NCI-H1694 (cell line): ENCODE measurements at regions not wholly inside any gene's neighbourhood (a gene's known extent, or its start where the extent isn't known, plus 50 kb on each side); places are given as distances from the start of the nearest gene placed in this dataset.

Experiments
- DNase-seq: peaks from one replicate; lab custom pipeline; 2025; lab: John Stamatoyannopoulos, UW

DNA sequence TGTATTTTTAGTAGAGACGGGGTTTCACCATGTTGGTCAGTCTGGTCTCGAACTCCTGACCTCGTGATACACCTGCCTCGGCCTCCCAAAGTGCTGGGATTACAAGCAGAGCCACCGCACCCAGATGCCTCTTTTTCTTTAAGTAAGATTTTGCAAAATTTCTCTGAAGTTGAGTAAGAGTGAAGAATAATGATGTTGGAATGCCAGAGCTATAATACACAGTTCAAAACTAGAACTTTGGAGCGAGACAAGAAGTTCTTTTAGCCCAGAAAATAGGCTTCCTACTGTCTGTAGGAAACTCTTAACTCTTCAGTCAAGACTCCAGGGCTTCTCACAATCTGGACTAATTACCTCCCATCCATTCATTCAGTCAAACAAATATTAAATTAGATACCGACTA is 51.4 kb downstream of the MARCHF4 start:
- DNase-seq = no peak

DNA sequence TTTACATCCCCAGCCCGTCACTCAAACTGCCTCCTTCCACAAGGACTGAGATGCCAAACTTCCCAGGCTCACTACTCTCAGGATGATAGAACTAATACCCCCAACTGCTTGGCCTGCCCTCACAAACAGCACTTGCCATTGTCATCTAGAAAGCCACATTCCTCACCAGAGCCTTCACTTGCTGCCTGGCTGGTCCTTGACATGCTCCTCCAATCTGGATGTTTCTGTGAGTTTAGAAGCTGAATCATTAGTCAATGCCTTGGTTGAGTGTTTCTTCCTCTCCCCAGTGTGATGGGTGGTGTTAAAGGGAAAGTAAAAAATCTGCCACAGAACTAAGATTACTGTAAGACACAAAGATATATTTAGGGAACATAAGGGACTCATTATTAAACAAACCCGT is 52.5 kb downstream of the MARCHF4 start:
- DNase-seq = no peak

GRCh38 chr2:216318521-216318874 is 53.8 kb downstream of the MARCHF4 start:
- no peak for DNase-seq

DNA sequence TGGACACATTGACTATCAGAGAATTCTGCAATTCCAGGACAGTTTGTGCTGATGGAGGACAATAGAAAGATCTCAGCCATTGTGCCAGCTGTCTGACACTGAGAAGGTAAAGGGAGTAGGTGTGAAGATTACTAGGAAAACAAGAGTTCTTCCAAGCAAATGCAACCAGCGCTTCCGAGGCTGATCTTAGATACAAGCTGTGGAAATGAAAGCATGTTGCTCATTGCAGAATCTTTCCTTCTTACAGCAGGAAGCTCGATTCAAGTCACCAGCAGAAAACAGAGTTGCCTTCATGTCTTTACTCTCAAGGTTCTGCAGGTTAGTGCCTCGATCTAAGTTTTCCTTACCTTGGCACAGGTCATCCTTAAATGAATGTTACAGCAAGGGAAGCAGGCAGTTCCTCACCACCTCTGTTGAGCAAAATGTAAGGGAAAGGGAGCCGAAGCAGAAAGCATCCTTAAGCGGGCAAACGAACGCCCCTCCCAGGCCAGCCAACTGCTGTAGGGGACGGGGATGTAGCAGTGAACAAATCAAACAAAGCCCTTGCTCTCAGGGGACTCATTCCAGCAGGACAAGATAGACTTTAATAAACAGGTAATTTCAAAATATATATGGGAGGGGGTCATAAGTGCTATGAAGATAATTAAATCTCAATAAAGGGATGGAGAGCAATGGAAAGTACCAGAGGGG is 54.3 kb downstream of the MARCHF4 start:
- no peak for DNase-seq

- no peak for DNase-seq
Observed at GRCh38 chr2:216316743-216317142, 55.5 kb downstream of the MARCHF4 start.

- DNase-seq = no peak
Observed at GRCh38 chr2:216315802-216316603, 56.3 kb downstream of the MARCHF4 start.

DNA sequence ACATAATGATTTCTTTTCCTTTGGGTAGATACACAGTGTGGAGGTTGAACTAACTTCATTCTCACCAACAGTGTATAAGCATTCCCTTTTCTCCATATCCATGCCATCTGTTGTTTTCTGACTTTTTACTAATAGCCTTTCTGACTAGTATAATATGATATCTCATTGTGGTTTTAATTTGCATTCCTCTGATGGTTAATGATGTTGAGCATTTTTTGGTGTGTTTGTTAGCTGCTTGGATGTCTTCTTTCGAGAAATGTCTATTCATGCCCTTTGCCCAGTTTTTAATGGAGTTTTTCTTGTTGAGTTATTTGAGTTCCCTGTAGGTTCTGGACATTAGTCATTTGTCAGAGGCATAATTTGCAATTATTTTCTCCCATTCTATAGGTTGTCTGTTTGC is 59.8 kb downstream of the MARCHF4 start:
- peak; percentile 67 for DNase-seq

GRCh38 chr2:216308576-216308975 is 63.7 kb downstream of the MARCHF4 start:
- peak; percentile 82 for DNase-seq

DNA sequence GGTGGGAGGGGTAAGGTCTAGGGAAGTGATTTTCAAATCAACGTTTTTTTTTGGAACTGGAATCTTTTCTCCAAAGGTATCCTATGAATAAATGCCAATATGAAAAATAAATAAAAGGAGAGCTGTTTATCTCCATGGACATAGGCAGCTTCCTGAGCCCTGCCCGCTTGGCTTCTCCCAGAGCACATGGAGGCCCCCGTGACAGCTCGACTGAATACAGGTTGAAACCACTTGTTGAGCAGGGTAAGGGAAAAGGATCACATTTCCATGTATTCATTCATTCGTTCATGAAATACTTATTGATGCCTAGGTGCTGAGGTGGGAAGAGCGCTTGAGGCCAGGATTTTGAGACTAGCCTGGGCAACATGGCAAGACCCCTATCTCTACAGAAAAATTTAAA is 64.8 kb downstream of the MARCHF4 start:
- DNase-seq = no peak

GRCh38 chr2:216306868-216307267 is 65.4 kb downstream of the MARCHF4 start:
- DNase-seq = no peak

- no peak for DNase-seq
Observed at GRCh38 chr2:216305574-216305973, 66.7 kb downstream of the MARCHF4 start.

GRCh38 chr2:216302981-216303676 is 69.2 kb downstream of the MARCHF4 start:
- no peak for DNase-seq

- no peak for DNase-seq
Observed at GRCh38 chr2:216300906-216301305, 71.4 kb downstream of the MARCHF4 start.

DNA sequence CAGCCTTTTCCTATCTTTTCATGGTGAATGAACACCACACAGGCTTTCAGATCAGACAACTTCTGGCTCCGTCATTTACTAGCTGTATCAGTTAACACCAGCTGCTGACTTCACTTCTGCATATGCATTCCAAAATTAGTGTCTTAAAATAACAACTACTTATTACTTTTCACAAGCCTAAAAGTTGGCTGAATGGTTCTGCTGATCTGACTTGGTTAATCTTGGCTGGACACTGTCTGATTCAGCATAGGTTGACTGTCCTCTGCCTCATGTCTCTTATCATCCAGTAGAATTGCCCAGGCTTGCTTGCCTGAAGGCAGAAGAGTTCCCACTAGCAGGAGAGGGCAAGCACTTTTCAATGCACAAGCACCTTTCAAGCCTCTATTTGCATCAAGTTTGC is 72.7 kb downstream of the MARCHF4 start:
- no peak for DNase-seq

- DNase-seq = no peak
Observed at GRCh38 chr2:216298719-216299495, 73.4 kb downstream of the MARCHF4 start.

GRCh38 chr2:216296856-216297255 is 75.4 kb downstream of the MARCHF4 start:
- no peak for DNase-seq

- DNase-seq = no peak
Observed at GRCh38 chr2:216294305-216294704, 78.0 kb downstream of the MARCHF4 start.

GRCh38 chr2:216293883-216294282 is 78.4 kb downstream of the MARCHF4 start:
- DNase-seq = no peak

DNA sequence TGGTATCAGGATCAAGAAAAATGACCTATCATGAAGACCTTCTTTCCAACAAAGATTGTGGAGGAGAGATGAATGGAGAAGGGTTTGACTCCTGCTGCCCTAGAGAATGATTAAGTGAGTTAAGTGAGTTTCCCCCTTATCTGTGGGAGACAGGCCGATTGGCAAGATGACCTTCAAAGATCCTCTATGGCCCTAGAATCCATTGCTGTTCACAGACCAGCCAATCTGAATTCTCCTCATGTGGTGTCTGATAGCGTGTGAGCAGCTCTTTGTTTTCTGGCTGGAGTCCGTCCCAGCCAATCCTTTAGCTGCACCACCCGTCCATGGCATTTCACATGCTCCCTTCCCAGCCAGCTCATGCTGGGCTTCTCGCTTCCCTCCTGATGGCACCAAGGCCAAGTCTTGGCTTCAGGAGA is 79.4 kb downstream of the MARCHF4 start:
- DNase-seq = no peak

- no peak for DNase-seq
Observed at GRCh38 chr2:216292475-216292874, 79.8 kb downstream of the MARCHF4 start.

DNA sequence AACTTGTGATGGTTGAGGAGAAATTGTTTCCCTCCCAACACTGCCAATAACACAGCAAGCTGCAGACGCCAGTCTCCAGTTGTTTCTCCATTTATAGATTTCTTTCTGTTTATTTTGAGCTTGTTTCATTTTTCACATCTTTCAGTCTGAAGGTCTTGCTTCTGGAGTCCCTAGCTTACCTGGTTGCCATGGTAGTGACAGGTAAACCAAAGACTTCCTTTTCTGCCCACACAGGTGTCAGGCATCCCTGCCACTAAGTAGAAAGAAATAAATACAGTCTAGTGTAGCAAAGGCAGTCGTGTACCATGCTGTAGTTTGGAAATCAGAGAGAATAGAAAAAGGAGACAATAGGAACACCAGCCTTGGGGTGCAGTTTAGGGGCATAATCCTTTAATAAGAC is 82.8 kb downstream of the MARCHF4 start:
- DNase-seq = no peak

GRCh38 chr2:216287251-216287650 is 85.0 kb downstream of the MARCHF4 start:
- DNase-seq = no peak
